BLaER1 (cell line): ENCODE measurements at regions not wholly inside any gene's neighbourhood (a gene's known extent, or its start where the extent isn't known, plus 50 kb on each side); places are given as distances from the start of the nearest gene placed in this dataset.

Experiments used
- H3K27ac ChIP-seq: shearing (Covaris generic); formaldehyde crosslinking; 2 replicates; pipeline ENCODE4 v1.8.1; 2022
- H3K27me3 ChIP-seq: shearing (Covaris generic); formaldehyde crosslinking; 2 replicates; pipeline ENCODE4 v1.8.1; 2022
- H3K36me3 ChIP-seq: shearing (Covaris generic); formaldehyde crosslinking; 2 replicates; pipeline ENCODE4 v1.8.1; 2022
- H3K4me1 ChIP-seq: shearing (Covaris generic); formaldehyde crosslinking; 2 replicates; pipeline ENCODE4 v1.8.1; 2022
- H3K4me2 ChIP-seq: shearing (Covaris generic); formaldehyde crosslinking; 2 replicates; pipeline ENCODE4 v1.8.1; 2022
- H3K4me3 ChIP-seq: shearing (Covaris generic); formaldehyde crosslinking; 2 replicates; pipeline ENCODE4 v1.8.1; 2022
- H3K9ac ChIP-seq: shearing (Covaris generic); formaldehyde crosslinking; 2 replicates; pipeline ENCODE4 v1.8.1; 2022
- H3K9me3 ChIP-seq: shearing (Covaris generic); formaldehyde crosslinking; 2 replicates; pipeline ENCODE4 v1.8.1; 2022
- H4K20me1 ChIP-seq: shearing (Covaris generic); formaldehyde crosslinking; 2 replicates; pipeline ENCODE4 v1.8.1; 2022
- Cebpa-rat ChIP-seq: shearing (Covaris generic); IDR thresholded peaks from 2 replicates; pipeline ENCODE4 v1.8.1; 2022

DNA sequence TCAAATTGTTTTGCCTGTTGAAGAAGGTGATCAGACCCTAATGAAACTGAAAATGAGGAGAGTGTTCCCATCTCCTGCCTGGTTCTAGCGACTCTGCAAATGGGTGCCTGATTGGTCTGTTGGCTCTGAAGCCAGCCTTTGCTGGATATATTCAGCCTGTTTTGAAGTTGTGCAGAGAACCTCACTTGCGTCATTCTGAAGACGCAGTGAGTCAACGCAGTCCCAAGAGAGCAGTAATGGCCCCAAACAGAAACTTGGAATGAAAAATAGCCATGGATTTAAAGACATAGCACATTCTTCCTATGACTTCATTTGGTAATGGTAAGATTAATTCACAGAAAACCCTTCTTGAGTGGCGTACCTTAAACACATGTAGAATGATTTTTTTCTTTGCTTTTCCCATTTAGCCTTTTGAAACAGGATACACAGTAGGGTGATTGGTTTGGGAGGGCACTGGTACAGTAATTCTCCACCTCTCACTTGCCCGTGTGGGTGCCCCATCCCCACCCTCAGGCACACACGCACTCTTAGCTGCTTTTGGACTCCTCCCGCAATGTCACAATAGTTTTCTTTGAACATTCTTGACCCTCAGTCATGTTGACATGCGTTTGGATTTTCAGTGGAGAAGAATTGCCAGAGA is 54.1 kb upstream of the ABL1 start:
- Histone ChIP-seq H3K4me1 (no peaks in the 10 kb centered on the region), H3K27ac (no peak overlapping the region), H3K4me2 (no peak overlapping the region), H3K27me3 (no peaks in the 10 kb centered on the region), H3K9me3 (peaks cover 8% of the 10 kb centered on the region; the same call in 1 of the 2 replicates), H4K20me1 (peaks cover 39% of the 10 kb centered on the region; the same call in 1 of the 2 replicates), H3K4me3 (no peak overlapping the region), H3K36me3 (no peaks in the 10 kb centered on the region), H3K9ac (no peak overlapping the region)
- no peak for TF ChIP-seq Cebpa-rat

DNA sequence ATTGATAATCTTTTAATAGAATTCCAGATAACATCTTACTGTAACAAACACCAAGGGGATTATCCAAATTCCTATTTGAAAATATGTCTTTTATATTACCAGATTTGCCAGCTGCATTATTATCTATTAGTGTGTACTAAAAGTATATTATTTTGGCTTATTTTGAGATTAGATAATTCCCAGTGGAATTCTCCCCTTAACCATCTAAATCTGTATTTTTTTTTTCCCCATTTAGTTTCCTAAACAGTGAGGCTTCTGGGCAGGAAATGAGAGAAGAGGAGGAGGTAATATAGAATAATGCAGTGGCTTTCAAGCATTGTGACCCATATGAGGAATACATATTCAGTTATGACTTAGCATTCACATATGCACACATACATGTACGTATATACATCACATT is 53.5 kb upstream of the ABL1 start:
- Histone ChIP-seq H3K4me3 (no peak overlapping the region), H3K9me3 (peaks cover 2% of the 10 kb centered on the region; the same call in 1 of the 2 replicates), H3K4me1 (no peaks in the 10 kb centered on the region), H3K36me3 (no peaks in the 10 kb centered on the region), H3K4me2 (no peak overlapping the region), H3K27me3 (no peaks in the 10 kb centered on the region), H3K27ac (no peak overlapping the region), H4K20me1 (peaks cover 45% of the 10 kb centered on the region; the same call in 1 of the 2 replicates), H3K9ac (no peak overlapping the region)
- no peak for TF ChIP-seq Cebpa-rat

DNA sequence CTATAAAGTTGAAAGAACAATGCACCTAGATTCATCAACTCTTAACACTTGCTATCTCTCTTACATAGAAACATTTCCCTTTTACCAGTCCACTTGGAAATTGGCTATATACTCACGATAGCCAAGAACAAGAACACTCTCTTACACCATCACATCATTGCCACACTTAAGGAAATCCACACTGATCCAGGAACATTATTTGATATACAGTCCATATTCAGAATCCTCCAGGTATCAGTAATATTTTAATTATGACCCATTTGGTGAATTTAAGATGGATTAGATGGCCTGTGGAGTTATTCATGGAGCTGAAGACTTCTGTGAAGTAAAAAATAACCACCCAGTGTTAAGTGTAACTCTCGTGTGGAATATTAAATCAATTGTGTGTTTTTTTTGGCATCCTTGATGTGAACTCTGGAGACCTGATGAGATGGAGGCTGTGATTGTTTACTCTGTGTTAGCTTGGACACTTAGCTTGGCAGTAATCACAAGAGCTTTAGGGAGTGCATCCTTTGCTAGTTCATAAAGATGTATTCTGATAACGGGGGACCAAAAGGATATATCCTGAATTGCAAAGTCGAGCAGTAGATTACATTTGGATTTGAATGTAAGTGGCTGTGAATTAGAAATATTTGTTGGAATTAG is 52.0 kb upstream of the ABL1 start:
- H3K4me3 ChIP-seq, result no peak overlapping the region
- H3K9me3 ChIP-seq, result no peaks in the 10 kb centered on the region
- no peak overlapping the region for H3K4me2 ChIP-seq
- H3K27me3 ChIP-seq, result no peaks in the 10 kb centered on the region
- H3K27ac ChIP-seq, result no peak overlapping the region
- H3K36me3 ChIP-seq, result no peaks in the 10 kb centered on the region
- no peak for TF ChIP-seq Cebpa-rat
- peaks cover 58% of the 10 kb centered on the region; the same call in 1 of the 2 replicates for H4K20me1 ChIP-seq
- no peak overlapping the region for H3K9ac ChIP-seq
- H3K4me1 ChIP-seq, result no peaks in the 10 kb centered on the region

DNA sequence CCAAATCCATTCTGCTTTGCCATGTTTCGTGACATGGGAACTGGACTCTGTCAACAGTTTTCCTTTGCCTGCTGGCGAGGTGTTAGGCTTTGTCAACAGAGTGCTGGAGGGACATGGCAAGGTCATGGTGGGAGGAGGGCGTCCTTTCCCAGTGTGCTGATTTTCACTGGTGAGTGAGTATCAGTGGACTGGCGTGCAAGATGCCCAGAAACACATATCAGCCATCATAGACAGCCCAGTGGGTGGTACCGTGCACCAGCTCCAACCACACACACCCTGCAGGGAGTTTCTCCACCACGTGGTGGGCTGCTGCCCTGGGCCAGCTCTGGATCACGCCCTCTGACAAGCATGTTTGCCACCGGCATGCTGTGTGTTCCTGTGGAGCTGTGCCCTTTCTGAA is 50.0 kb upstream of the ABL1 start:
- no peak for TF ChIP-seq Cebpa-rat
- Histone ChIP-seq H4K20me1 (peaks cover 51% of the 10 kb centered on the region; the same call in 1 of the 2 replicates), H3K36me3 (peaks cover 4% of the 10 kb centered on the region; the same call in 1 of the 2 replicates), H3K4me3 (no peak overlapping the region), H3K27me3 (no peaks in the 10 kb centered on the region), H3K4me1 (no peaks in the 10 kb centered on the region), H3K9ac (no peak overlapping the region), H3K9me3 (peaks cover 16% of the 10 kb centered on the region), H3K27ac (no peak overlapping the region), H3K4me2 (no peak overlapping the region)
